Thoracic aorta (tissue), 2 donors: ENCODE measurements at regions not wholly inside any gene's neighbourhood (a gene's known extent, or its start where the extent isn't known, plus 50 kb on each side); places are given as distances from the start of the nearest gene placed in this dataset.

ENCODE experiments used
- ATAC-seq: fragments of 150-250 bp; one replicate; pipeline ENCODE4 v1.8.0; 2017; ENCODE audit warnings: low read depth; ENCODE audit not compliant: insufficient number of reproducible peaks, low FRiP score
- DNase-seq: peaks from one replicate; pipeline ENCODE4 v3.0.0-alpha.2; 2020; ENCODE audit warnings: low spot score
- H3K27ac ChIP-seq, 2 donors: fragments of 200-600 bp; sonication (generic); 1 replicate in 1 of 2; 2 replicates in 1 of 2; pipeline ENCODE4 v1.5.1; 2016; ENCODE audit warnings: mild to moderate bottlenecking in 2 of 2, moderate library complexity in 2 of 2
- H3K27me3 ChIP-seq: fragments of 200-600 bp; sonication (generic); replicated peaks from 2 replicates; pipeline ENCODE4 v1.6.0; 2016; ENCODE audit warnings: mild to moderate bottlenecking; ENCODE audit not compliant: insufficient read depth
- H3K36me3 ChIP-seq: fragments of 200-600 bp; sonication (generic); one replicate; pipeline ENCODE4 v1.5.1; 2016
- H3K4me1 ChIP-seq, 2 donors: fragments of 200-600 bp; sonication (generic); 1 replicate in 1 of 2; 2 replicates in 1 of 2; pipeline versions ENCODE4 v1.5.1 to v1.6.0; 2016; ENCODE audit warnings: low read depth in 2 of 2, mild to moderate bottlenecking in 1 of 2; ENCODE audit not compliant: control insufficient read depth in 1 of 2
- H3K4me3 ChIP-seq: fragments of 200-600 bp; sonication (generic); 2 replicates; pipeline ENCODE4 v1.5.1; 2016; ENCODE audit warnings: mild to moderate bottlenecking
- H3K9me3 ChIP-seq: fragments of 200-600 bp; sonication (generic); 2 replicates; pipeline ENCODE4 v1.5.1; 2016
- TF ChIP-seq, protein P1 (sequence below): fragments of 200-600 bp; sonication (generic); IDR thresholded peaks from one replicate; pipeline ENCODE4 v1.5.1; 2019; ENCODE audit warnings: antibody characterized with exemption

GRCh38 chr17:77594416-77595209 is 363.9 kb upstream of the TNRC6C start:
- Histone ChIP-seq H3K27me3 (no peaks in the 10 kb centered on the region), H3K4me1 (peaks cover 0 to 7% of the 10 kb centered on the region in 2 donors), H3K36me3 (no peaks in the 10 kb centered on the region), H3K4me3 (no peak overlapping the region), H3K27ac (no peak overlapping the region), H3K9me3 (no peaks in the 10 kb centered on the region)
- no peak for DNase-seq
- no peak for ATAC-seq
- TF ChIP-seq, protein P1, sequence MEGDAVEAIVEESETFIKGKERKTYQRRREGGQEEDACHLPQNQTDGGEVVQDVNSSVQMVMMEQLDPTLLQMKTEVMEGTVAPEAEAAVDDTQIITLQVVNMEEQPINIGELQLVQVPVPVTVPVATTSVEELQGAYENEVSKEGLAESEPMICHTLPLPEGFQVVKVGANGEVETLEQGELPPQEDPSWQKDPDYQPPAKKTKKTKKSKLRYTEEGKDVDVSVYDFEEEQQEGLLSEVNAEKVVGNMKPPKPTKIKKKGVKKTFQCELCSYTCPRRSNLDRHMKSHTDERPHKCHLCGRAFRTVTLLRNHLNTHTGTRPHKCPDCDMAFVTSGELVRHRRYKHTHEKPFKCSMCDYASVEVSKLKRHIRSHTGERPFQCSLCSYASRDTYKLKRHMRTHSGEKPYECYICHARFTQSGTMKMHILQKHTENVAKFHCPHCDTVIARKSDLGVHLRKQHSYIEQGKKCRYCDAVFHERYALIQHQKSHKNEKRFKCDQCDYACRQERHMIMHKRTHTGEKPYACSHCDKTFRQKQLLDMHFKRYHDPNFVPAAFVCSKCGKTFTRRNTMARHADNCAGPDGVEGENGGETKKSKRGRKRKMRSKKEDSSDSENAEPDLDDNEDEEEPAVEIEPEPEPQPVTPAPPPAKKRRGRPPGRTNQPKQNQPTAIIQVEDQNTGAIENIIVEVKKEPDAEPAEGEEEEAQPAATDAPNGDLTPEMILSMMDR: no peak

DNA sequence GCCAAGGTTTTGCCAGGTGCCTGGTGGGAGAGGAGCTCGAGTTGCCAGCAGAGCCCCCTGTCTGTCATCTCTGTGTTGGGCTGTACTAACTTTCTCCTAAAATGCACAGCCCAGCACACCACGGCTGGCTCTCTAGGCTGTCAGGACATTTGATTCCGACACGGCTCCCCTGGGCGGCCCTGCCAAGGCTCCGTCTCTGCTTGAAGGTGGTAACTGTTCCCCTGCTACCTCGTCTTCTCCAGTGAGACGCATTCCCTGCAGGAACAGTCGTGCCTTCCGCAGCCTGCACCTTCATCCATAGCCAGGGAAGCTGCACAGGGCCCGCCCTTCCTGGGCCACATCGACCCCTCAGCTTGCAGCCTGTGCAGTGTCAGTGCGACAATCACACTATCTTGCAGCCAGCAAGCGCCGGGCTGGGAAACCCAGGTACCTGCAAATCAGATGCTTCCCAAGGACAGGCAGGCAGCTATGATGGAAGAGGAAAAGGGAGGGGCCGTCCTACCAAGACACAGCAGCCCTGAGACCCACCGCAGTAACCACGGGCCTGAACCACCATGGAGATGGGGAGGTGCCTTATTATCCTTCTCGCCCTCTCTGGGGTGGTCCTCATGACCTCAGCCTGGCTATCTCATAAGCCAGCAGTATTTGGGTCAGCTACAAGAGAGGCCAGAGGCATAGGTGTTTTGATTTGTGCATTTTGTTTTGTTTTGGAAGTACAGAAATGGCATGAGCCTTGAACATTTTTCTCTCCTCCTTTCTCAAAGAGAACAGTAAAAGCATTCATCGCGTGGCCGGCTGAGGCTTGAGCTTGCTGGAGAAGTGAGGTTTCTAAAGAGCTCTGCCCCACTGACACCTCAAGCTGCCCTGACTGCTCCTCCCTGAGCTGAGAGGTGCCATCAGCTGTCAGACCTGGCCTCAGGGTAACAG is 361.7 kb upstream of the TNRC6C start:
- no peaks in the 10 kb centered on the region for H3K27me3 ChIP-seq
- ATAC-seq (no peak), DNase-seq (no peak)
- no peak overlapping the region for H3K4me3 ChIP-seq
- H3K4me1 ChIP-seq: peaks cover 16 to 27% of the 10 kb centered on the region in 2 donors
- TF ChIP-seq, protein P1: no peak
- H3K27ac ChIP-seq: no peak overlapping the region
- H3K36me3 ChIP-seq: no peaks in the 10 kb centered on the region
- no peaks in the 10 kb centered on the region for H3K9me3 ChIP-seq

- Histone ChIP-seq H3K9me3 (no peaks in the 10 kb centered on the region), H3K4me3 (no peak overlapping the region), H3K27ac (no peak overlapping the region), H3K4me1 (peaks cover 20 to 34% of the 10 kb centered on the region in 2 donors), H3K27me3 (no peaks in the 10 kb centered on the region), H3K36me3 (no peaks in the 10 kb centered on the region)
- ATAC-seq: no peak
- no peak for DNase-seq
- TF ChIP-seq, protein P1: no peak
These were observed 360.9 kb upstream of the TNRC6C start for GRCh38 chr17:77597418-77598240.

GRCh38 chr17:77598241-77598620 is 360.3 kb upstream of the TNRC6C start:
- Histone ChIP-seq H3K4me1 (peaks cover 26 to 40% of the 10 kb centered on the region in 2 donors), H3K4me3 (no peak overlapping the region)

More at GRCh38 chr17:77598241-77598620, 360.3 kb upstream of the TNRC6C start:
- DNase-seq: no peak
- Histone ChIP-seq H3K27me3 (no peaks in the 10 kb centered on the region), H3K9me3 (no peaks in the 10 kb centered on the region), H3K27ac (no peak overlapping the region), H3K36me3 (no peaks in the 10 kb centered on the region)
- ATAC-seq: no peak
- TF ChIP-seq, protein P1: no peak
